ENCODE measurements at regions not wholly inside any gene's neighbourhood (a gene's known extent, or its start where the extent isn't known, plus 50 kb on each side); places are given as distances from the start of the nearest gene placed in this dataset.

DNA sequence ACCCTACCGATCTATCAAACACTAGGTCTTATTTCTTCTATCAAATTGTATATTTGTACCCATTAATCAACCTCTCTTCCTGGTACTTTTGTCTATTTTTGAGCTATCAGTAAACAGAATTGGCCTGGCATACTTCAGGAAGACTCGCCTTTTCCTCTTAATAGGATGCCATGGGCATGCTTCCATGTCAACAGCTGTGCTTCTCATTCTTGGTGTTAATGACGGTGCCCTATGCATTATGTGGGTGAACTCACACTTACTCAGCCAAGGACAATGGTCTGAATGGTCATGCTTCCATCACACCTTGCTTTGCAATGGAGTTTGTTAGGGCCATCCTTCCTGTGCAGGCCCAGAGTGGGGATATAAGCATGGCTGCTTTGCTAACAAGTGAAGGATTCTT lies 521.8 kb downstream of the MIAT start:
- DNase-seq = no peak
- no peaks in the 10 kb centered on the region for H3K36me3 ChIP-seq
- no peak overlapping the region for H3K4me3 ChIP-seq
- no peaks in the 10 kb centered on the region for H3K9me3 ChIP-seq
- no peak overlapping the region for H3K27ac ChIP-seq
- H3K27me3 ChIP-seq = no peaks in the 10 kb centered on the region
- 80 to 90% (median 90%) methylated on average over 3 of the region's 3 CpGs for WGBS, 3 donors
- no peak for TF ChIP-seq EP300 (IDR thresholded peaks at IDR 0.05)
- TF ChIP-seq, protein P1, sequence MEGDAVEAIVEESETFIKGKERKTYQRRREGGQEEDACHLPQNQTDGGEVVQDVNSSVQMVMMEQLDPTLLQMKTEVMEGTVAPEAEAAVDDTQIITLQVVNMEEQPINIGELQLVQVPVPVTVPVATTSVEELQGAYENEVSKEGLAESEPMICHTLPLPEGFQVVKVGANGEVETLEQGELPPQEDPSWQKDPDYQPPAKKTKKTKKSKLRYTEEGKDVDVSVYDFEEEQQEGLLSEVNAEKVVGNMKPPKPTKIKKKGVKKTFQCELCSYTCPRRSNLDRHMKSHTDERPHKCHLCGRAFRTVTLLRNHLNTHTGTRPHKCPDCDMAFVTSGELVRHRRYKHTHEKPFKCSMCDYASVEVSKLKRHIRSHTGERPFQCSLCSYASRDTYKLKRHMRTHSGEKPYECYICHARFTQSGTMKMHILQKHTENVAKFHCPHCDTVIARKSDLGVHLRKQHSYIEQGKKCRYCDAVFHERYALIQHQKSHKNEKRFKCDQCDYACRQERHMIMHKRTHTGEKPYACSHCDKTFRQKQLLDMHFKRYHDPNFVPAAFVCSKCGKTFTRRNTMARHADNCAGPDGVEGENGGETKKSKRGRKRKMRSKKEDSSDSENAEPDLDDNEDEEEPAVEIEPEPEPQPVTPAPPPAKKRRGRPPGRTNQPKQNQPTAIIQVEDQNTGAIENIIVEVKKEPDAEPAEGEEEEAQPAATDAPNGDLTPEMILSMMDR (IDR thresholded peaks at IDR 0.05) = no peak
- no peak for TF ChIP-seq POLR2A (IDR thresholded peaks at IDR 0.05)
- no peaks in the 10 kb centered on the region for H3K4me1 ChIP-seq (ENCODE audit: insufficient read depth)
- intact Hi-C loops (cut with DNase I) = no loop called here

DNA sequence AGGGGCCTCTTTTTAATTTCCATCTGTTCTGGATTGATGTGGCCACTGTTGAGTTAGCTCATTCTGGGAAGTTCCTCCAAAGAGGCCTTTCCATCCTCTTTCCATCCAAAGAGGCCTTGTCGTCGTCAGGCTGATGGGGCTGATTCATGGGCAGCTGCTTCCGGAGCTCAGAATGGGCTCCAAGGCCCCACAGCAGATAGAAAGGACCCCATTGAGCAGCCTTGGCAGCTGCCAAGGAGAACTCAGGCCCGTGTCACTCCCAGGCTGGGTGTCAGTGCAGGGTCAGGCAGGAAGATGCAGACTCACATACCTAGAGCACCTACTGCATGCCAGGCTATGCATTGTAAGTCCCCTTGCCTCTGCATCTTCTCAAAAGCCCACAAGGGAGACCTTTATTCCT lies 524.1 kb downstream of the MIAT start:
- no peaks in the 10 kb centered on the region for H3K9me3 ChIP-seq
- TF ChIP-seq POLR2A (IDR thresholded peaks at IDR 0.05) (no peak), EP300 (IDR thresholded peaks at IDR 0.05) (no peak)
- TF ChIP-seq, protein P1 (IDR thresholded peaks at IDR 0.05) = no peak
- no peak overlapping the region for H3K27ac ChIP-seq
- H3K27me3 ChIP-seq = no peaks in the 10 kb centered on the region
- H3K36me3 ChIP-seq = no peaks in the 10 kb centered on the region
- WGBS, 3 donors = 90 to 91% (median 90%) methylated on average over 4 of the region's 4 CpGs
- no peak overlapping the region for H3K4me3 ChIP-seq
- intact Hi-C loops (cut with DNase I) = no loop called here
- H3K4me1 ChIP-seq (ENCODE audit: insufficient read depth) = no peaks in the 10 kb centered on the region
- no peak for DNase-seq

DNA sequence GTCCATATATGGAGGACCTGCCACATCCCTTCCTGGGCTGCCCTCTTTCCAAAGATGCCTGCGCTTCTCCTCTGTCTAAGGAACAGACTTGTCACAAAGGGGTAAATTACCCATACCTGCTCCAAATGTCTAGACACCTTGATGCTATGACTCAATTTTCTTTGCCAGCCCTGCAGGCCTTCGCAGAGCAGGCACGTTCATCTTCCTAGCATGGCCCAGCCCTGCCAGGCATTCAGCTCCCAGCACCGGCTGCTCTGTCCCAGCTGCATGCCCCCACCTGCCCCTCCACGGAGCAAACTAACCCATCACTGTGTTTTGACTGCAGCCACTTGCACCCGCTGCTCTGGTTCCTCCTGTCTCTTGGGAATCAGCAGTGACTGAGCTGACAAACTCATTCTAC lies 526.1 kb downstream of the MIAT start:
- Histone ChIP-seq H3K4me3 (no peak overlapping the region), H3K36me3 (no peaks in the 10 kb centered on the region), H3K4me1 (ENCODE audit: insufficient read depth) (no peaks in the 10 kb centered on the region), H3K27me3 (no peaks in the 10 kb centered on the region), H3K9me3 (no peaks in the 10 kb centered on the region), H3K27ac (no peak overlapping the region)
- DNase-seq = no peak
- no peak for TF ChIP-seq EP300 (IDR thresholded peaks at IDR 0.05)
- TF ChIP-seq, protein P1 (IDR thresholded peaks at IDR 0.05) = no peak
- TF ChIP-seq POLR2A (IDR thresholded peaks at IDR 0.05) = no peak
- WGBS, 3 donors = 81 to 87% (median 85%) methylated on average over 6 of the region's 6 CpGs
- intact Hi-C loops (cut with DNase I) = no loop called here

DNA sequence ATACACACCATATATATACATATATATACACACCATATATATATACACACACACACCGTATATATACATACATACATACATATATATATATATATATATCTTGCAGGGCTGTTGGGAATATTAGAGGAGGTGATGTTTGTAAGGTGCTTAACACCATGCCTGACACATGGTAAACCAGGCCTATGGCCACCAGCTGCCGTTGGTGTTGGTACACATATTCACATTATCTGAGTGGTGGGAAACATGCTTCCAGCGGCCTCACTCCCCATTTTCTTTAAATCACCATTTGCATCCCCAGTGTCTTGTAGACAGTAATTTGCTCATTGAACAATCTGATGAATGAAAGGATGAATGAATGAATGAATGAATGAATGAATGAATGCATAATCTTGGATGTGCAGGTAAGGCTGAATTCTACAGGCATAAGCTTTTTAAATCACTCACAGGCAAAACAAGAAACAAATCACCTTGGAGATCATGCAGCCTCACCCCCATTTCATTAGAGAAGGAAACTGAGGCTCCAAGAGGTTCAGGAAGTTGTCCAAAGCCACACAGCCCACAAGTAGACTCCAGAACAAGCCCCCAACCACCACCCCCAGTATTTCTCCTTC lies 527.8 kb downstream of the MIAT start:
- TF ChIP-seq EP300 (IDR thresholded peaks at IDR 0.05) = no peak
- TF ChIP-seq POLR2A (IDR thresholded peaks at IDR 0.05) = no peak
- TF ChIP-seq, protein P1 (IDR thresholded peaks at IDR 0.05) = no peak
- H3K27me3 ChIP-seq = no peaks in the 10 kb centered on the region

More for the DNA sequence above, 527.8 kb downstream of the MIAT start:
- DNase-seq = no peak
- intact Hi-C loops (cut with DNase I) = no loop called here
- no peaks in the 10 kb centered on the region for H3K4me1 ChIP-seq (ENCODE audit: insufficient read depth)
- no peaks in the 10 kb centered on the region for H3K9me3 ChIP-seq
- no peak overlapping the region for H3K4me3 ChIP-seq
- no peaks in the 10 kb centered on the region for H3K36me3 ChIP-seq
- no peak overlapping the region for H3K27ac ChIP-seq
- WGBS, 3 donors = 76 to 85% (median 81%) methylated on average over 3 of the region's 3 CpGs
